ENCODE measurements at regions not wholly inside any gene's neighbourhood (a gene's known extent, or its start where the extent isn't known, plus 50 kb on each side); places are given as distances from the start of the nearest gene placed in this dataset.

DNA sequence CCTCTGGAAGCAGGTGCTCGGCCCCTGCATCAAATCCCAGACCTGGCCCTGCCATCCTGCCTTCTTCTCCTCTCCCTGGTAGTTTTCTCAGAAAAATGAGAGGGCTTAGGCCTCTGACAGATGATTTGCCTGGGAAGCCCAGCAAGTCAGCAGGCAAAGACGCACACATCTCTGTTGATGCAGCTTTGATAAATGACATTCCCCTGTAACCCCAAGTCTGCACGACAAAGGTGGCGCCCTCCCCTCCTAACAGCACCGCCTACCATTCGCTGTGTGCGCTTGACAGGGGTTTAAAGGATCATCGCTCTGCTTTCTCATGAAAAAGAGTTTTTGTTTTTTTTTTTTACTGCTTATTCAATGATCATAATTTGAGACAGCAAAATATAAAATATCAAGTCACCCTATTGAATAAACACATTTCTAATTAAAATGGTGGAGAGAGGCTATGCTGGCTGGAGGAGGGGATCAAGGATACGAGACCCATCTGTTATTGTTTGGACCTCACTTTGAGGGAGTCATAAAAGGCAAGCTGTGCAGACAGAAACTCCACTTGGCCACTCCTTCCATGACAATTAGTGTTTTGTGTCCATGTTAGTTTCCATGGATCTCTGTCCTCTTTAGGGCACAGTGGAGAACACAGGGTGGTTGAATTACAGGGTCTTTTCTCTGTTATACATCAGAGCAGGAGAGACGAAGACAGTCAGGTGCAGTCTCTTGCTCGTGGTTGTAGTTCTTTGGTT is 126.1 kb downstream of the FGF9 start:
- TF ChIP-seq, protein P1, sequence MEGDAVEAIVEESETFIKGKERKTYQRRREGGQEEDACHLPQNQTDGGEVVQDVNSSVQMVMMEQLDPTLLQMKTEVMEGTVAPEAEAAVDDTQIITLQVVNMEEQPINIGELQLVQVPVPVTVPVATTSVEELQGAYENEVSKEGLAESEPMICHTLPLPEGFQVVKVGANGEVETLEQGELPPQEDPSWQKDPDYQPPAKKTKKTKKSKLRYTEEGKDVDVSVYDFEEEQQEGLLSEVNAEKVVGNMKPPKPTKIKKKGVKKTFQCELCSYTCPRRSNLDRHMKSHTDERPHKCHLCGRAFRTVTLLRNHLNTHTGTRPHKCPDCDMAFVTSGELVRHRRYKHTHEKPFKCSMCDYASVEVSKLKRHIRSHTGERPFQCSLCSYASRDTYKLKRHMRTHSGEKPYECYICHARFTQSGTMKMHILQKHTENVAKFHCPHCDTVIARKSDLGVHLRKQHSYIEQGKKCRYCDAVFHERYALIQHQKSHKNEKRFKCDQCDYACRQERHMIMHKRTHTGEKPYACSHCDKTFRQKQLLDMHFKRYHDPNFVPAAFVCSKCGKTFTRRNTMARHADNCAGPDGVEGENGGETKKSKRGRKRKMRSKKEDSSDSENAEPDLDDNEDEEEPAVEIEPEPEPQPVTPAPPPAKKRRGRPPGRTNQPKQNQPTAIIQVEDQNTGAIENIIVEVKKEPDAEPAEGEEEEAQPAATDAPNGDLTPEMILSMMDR (IDR thresholded peaks at IDR 0.05 in 4 of 5, conservative IDR thresholded peaks at IDR 0.05 in 1 of 5), result no peak
- no peak for TF ChIP-seq POLR2A (IDR thresholded peaks at IDR 0.05)

Data from gastrocnemius medialis (tissue), 4 donors.